ENCODE measurements at regions not wholly inside any gene's neighbourhood (a gene's known extent, or its start where the extent isn't known, plus 50 kb on each side); places are given as distances from the start of the nearest gene placed in this dataset.

- no peak for TF ChIP-seq CHD7 (IDR thresholded peaks at IDR 0.05; ENCODE audit: low read depth, low read length)
Measured at GRCh38 chr13:23007426-23007825, 173.4 kb upstream of the SGCG start (continued).
